Activated naive CD8-positive, alpha-beta T cell treated with anti-CD3 and anti-CD28 coated beads for 36 hours (primary cell): ENCODE measurements at regions not wholly inside any gene's neighbourhood (a gene's known extent, or its start where the extent isn't known, plus 50 kb on each side); places are given as distances from the start of the nearest gene placed in this dataset.
"Not testable (repeated sequence)": the region's sequence is repeated elsewhere in the genome, so short reads cannot be mapped to it uniquely, and the experiment has no call there.

ENCODE experiments used
- DNase-seq: peaks from one replicate; pipeline ENCODE4 v3.0.0; 2021
- H3K27ac Mint-ChIP-seq: one replicate; pipeline ENCODE4 v1.8.0; 2022; ENCODE audit warnings: mild to moderate bottlenecking, moderate library complexity, mixed read lengths
- H3K27me3 Mint-ChIP-seq: one replicate; pipeline ENCODE4 v1.8.0; 2022; ENCODE audit warnings: mild to moderate bottlenecking, mixed read lengths
- H3K36me3 Mint-ChIP-seq: one replicate; pipeline ENCODE4 v1.8.0; 2021; ENCODE audit warnings: mild to moderate bottlenecking, mixed read lengths
- H3K4me1 Mint-ChIP-seq: one replicate; pipeline ENCODE4 v1.8.0; 2021; ENCODE audit warnings: mixed read lengths
- H3K4me3 Mint-ChIP-seq: one replicate; pipeline ENCODE4 v1.8.0; 2022; ENCODE audit warnings: mild to moderate bottlenecking, moderate library complexity, mixed read lengths
- H3K9me3 Mint-ChIP-seq: one replicate; pipeline ENCODE4 v1.8.0; 2022; ENCODE audit warnings: mixed read lengths

DNA sequence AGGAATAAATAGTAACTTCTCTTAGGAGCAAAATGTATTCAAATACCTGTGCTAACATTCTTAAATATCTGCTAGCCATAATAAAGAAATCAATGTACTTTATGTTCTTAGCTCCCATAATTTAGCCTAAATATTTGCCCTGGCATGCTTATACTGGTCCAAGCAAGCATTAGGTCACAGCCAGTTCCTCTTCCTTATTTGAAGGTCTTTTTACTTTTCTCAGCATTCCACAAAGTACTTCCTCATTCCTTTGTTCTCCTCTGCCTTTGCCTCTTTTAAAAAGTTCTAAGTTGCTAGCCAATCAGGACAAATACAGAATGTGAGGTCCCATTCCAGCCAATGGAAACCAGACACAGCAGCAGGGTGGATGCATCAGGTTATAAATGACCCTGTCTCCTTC, 102.9 kb upstream of the INTU start:
- DNase-seq, H3K4me1 Mint-ChIP-seq, H3K9me3 Mint-ChIP-seq, H3K27me3 Mint-ChIP-seq, H3K27ac Mint-ChIP-seq, H3K4me3 Mint-ChIP-seq, H3K36me3 Mint-ChIP-seq: not testable (repeated sequence)

DNA sequence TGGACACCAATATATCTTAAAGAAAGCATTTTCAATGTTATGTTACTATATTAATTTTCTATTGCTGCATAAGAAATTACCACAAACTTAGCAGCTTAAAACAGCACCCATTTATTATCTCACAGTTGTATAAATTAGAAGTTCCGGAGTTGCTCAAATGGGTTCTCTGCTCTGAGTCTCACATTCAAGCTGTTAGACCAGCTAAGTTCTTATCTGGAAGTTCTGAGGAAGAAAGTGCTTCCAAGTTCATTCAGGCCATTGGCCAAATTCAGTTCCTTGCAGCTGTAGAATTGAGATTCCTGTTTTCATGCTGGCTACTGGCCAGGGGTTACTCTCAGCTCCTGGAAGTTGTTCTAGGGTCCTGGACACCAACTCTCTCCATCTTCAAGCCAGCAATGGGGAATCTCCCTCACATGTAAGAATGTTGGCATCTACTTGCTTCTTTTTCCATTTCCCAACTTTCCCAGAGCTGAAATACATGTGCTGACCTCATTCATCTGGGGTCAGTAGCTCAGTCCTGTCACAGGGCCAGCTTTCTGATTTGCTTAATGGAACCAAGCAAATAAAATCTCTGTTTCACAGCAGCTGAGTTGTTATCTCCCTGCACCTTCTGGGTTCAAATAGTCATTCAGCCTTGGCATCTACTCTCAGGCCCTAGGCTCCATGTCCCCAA, 99.6 kb upstream of the INTU start:
- no peaks in the 10 kb centered on the region for H3K9me3 Mint-ChIP-seq
- H3K4me1 Mint-ChIP-seq: no peaks in the 10 kb centered on the region
- no peaks in the 10 kb centered on the region for H3K36me3 Mint-ChIP-seq
- DNase-seq: no peak
- peaks cover 13% of the 10 kb centered on the region for H3K27me3 Mint-ChIP-seq
- no peak overlapping the region for H3K4me3 Mint-ChIP-seq
- no peak overlapping the region for H3K27ac Mint-ChIP-seq

DNA sequence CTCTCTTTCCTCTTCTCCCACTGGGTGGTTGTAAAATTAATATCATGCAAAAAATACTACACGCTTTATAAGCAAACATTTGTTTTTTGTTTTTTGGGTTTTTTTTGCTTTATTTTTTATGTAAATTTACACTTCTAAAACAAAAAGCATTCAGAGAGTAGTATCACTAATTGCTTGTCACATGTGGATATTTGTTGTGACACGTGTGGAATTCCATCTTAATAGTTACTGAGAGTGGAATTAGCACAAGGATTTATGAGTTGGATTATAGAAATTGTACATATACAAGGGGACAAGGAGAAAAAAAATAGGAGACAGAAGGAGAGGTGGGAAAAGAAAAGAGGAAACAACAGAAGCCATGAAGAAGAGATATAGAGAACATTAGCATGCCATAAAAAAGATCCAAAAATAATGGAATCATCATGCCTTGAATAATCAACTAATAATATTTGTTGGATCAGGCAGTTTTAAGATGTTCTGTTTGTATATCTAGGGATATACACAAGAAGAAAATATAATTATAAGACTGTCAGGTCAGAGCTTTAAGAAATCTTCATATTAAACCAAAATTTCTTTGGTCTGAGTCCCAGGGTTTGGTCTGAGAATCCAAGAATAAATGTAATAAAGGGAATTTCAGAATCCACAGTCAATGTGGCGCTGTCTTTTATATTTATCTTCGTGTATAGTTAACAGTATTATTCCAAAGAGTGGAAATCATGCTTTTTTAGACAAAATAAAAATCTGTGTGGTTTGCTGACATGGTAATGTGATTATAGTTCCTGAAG, 98.5 kb upstream of the INTU start:
- Mint-ChIP-seq H3K4me1 (no peaks in the 10 kb centered on the region), H3K36me3 (no peaks in the 10 kb centered on the region), H3K27me3 (peaks cover 21% of the 10 kb centered on the region), H3K27ac (no peak overlapping the region), H3K9me3 (no peaks in the 10 kb centered on the region), H3K4me3 (no peak overlapping the region)
- no peak for DNase-seq

DNA sequence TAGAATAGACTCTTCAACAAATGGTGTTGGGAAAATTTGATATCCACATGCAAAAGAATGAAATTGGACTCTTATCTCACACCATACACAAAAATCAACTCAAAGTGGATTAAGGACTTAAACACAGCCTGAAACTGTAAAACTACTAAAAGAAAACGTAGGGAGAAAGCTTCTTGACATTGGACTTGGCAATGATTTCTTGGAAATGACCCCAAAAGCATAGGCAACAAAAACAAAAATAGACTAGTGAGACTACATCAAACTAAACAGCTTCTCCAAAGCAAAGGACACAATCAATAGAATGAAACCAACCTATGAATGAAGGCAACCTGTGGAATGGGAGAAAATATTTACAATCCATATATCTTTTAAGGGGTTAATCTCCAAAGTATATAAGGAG, 94.7 kb upstream of the INTU start:
- Mint-ChIP-seq H3K27ac (no peak overlapping the region), H3K9me3 (no peaks in the 10 kb centered on the region), H3K4me1 (no peaks in the 10 kb centered on the region), H3K4me3 (no peak overlapping the region), H3K36me3 (no peaks in the 10 kb centered on the region), H3K27me3 (peaks cover 28% of the 10 kb centered on the region)
- no peak for DNase-seq

DNA sequence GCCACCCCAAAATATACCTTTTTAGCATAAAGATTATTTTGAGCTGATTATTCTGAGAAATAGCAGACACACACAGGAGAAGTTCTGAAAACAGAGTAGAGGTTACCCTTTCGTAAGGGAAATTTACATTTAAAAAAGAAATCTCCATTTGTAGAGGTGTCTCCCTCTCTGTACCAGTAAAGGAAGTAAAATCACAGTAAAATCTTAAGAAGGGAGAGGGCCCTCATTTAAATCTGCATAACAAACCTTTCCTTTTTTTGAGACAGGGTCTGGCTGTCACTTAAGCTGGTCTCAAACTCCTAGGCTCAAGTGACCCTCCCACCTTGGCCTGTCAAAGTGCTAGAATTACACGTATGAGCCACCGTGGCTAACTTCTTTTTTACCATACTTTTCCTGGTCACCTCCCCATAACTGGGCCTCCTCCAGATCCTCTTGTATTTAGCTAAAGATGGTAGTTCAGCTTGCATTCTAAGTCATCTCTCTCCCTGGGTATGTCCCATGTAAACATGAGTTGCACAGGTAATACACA, 92.2 kb upstream of the INTU start:
- no peaks in the 10 kb centered on the region for H3K4me1 Mint-ChIP-seq
- H3K27ac Mint-ChIP-seq: no peak overlapping the region
- DNase-seq: no peak
- no peaks in the 10 kb centered on the region for H3K9me3 Mint-ChIP-seq
- no peaks in the 10 kb centered on the region for H3K36me3 Mint-ChIP-seq
- H3K27me3 Mint-ChIP-seq: peaks cover 31% of the 10 kb centered on the region
- H3K4me3 Mint-ChIP-seq: no peak overlapping the region

DNA sequence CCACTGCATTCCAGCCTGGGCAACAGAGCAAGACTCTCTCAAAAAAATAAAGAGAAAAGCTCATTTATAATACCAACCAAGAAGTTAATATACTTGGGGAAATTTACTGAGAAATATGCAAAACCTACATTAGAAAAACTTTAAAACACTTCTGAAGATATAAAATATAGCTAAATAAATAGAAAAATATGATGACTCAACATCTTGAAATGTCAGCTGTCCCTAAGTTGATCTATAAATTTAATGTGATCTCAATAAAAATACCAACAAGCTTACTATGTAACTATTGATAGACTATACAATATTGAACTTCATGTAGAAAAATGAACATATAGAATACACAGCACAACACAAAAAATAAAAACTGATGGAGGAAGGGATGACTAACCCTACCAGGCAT, 87.5 kb upstream of the INTU start:
- Mint-ChIP-seq H3K9me3 (no peaks in the 10 kb centered on the region), H3K36me3 (no peaks in the 10 kb centered on the region), H3K27me3 (peaks cover 12% of the 10 kb centered on the region), H3K4me3 (no peak overlapping the region), H3K4me1 (no peaks in the 10 kb centered on the region), H3K27ac (no peak overlapping the region)
- no peak for DNase-seq

DNA sequence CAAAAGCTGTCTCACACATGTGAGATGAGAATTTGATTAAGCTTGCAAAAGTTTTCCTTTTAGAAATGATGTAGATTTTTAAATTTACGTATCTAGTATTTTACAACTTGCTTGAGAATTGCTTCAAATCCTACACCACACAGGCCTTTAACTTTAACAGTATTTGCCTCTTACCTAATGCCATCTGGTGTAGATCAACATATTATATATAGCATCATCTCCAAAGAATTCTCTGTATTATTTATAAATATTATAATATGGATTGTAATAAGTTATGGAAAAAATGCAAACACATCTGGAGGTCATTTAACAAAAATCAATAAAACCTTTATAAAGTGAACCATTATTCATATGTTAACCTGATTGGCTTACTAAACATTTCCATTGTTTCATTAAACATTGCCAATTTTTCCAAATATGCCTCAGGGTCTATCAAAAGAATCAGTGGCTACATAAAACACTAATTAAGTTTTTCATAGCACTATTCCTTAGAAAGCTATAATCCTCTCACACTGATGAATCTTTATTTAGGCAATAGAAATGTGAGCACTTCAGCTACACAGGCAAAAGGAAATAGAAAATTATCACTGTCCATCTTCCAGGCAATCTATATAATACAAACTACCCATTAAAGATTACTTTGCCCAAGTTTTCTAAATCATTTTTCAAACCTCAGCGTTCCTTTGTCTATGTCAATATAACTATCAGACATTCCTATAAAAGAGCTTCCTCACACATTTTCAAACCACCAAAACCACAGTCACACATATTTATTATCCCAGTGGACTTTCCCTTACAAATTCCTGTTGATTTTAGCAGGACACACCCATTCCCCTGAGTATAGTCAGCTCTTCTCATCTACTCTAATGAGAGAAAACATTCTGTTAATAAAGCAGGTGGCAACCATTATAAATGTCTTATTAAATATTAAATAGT, 83.5 kb upstream of the INTU start:
- H3K27ac Mint-ChIP-seq: no peak overlapping the region
- H3K4me3 Mint-ChIP-seq: no peak overlapping the region
- H3K9me3 Mint-ChIP-seq: no peaks in the 10 kb centered on the region
- H3K27me3 Mint-ChIP-seq: peaks cover 10% of the 10 kb centered on the region
- H3K4me1 Mint-ChIP-seq: no peaks in the 10 kb centered on the region
- no peaks in the 10 kb centered on the region for H3K36me3 Mint-ChIP-seq
- no peak for DNase-seq

DNA sequence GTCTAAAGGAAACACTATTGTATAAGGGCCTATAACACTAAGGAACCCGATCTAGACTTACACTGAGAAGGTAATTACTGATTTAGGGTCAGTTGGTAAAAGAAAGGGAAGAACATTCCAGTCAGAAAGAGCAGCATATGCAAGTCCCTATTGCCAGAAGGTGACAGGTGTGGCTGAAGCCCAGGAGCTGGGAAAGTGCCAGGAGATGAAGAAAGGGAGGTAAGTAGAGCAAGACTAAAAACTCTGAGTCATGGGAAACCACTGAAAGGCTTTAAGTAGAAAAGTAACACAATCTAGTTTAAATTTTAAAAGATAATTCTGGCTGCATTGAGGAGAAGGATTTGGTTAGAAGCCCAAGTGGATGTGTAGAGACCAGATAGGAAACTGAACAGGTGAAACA, 77.7 kb upstream of the INTU start:
- no peaks in the 10 kb centered on the region for H3K9me3 Mint-ChIP-seq
- no peak overlapping the region for H3K27ac Mint-ChIP-seq
- no peak for DNase-seq
- H3K4me3 Mint-ChIP-seq: no peak overlapping the region
- no peaks in the 10 kb centered on the region for H3K4me1 Mint-ChIP-seq
- H3K27me3 Mint-ChIP-seq: no peaks in the 10 kb centered on the region
- H3K36me3 Mint-ChIP-seq: no peaks in the 10 kb centered on the region

DNA sequence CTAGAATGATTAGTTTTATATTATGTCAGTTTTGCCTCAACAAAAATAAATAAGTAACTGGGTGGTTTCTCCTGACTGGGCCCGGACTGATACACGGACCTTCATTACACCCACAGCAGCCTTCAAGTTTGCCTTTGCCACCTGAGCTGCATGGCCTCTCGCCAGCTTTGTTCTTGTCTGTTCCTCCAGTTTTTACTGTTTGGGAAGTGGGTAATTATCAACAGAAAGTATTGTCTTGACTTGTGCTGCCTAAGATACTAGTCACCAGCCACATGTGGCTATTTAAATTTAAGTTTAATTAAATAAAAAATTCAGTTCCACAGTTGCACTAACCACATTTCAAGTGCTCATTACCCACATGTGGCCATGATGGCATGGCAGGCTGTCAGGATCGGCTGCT, 74.7 kb upstream of the INTU start:
- H3K36me3 Mint-ChIP-seq: no peaks in the 10 kb centered on the region
- H3K9me3 Mint-ChIP-seq: no peaks in the 10 kb centered on the region
- no peak overlapping the region for H3K27ac Mint-ChIP-seq
- DNase-seq: no peak
- H3K4me1 Mint-ChIP-seq: no peaks in the 10 kb centered on the region
- H3K27me3 Mint-ChIP-seq: no peaks in the 10 kb centered on the region
- no peak overlapping the region for H3K4me3 Mint-ChIP-seq

DNA sequence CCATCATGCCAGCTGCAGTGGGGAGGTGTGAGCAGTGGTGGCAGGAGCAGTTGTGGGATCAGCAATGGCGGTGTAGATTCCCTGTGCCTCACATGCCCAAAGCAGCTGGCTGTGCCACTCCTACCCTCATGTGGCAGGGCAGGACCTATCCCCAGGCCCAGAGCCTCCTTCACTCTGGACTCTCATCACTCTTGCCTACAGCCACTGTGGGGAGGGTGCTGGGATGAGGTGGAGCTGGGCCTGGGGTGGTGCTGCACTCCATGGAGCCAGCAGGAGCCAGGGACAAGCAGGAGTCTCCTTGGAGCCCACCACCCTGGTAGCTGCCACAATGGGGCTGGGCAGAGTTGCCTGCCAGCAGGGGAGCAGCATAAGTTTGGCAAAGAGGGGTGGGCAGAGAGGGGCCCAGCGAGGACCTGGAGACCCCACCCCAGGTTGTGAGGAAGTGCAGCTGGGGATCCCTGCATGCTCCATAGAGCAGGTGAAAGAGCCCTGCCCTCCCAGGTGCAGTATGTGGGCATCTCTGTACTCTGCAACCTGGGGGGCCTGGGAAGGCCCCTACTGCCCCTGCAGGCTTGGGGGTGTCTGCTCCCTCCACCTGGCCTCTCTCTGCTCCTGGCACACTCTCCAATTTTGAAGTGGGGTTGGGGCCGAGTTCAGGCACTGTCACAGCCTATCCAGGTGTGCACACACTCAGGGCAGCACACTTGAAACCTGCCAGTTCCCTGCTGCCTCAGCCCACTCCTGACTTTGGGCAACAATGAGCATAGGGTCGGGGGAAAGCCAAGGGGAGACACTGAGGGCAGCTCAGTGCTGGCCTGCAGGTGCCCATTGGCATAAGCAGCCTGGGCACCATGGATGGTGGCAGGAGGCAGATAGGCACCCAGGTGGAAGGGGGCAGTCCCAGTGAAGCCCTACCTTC, 74.0 kb upstream of the INTU start:
- Mint-ChIP-seq H3K36me3 (no peaks in the 10 kb centered on the region), H3K9me3 (no peaks in the 10 kb centered on the region), H3K27me3 (no peaks in the 10 kb centered on the region), H3K4me1 (no peaks in the 10 kb centered on the region), H3K4me3 (no peak overlapping the region), H3K27ac (no peak overlapping the region)
- DNase-seq: no peak

DNA sequence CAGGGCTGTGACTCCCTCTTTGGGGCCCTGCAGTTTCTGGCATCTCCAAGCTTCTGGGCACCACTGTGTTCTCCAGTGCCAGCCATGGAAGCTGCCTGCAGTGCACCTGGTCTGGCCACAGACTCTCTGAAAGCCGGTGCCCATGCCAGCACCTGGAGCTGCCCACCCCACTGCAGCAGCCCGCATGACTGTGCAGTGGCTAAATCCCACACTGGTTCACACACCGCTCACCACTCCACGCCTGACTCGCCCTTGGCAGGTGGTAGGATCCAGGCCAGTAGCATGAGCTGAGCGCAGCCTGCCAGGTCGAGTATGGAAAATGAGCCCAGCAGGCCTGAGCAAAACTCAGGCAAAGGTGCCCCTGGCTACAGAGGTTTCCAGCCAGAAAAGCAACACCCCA, 72.8 kb upstream of the INTU start:
- no peak for DNase-seq
- Mint-ChIP-seq H3K36me3 (no peaks in the 10 kb centered on the region), H3K4me1 (no peaks in the 10 kb centered on the region), H3K4me3 (no peak overlapping the region), H3K27ac (no peak overlapping the region), H3K27me3 (no peaks in the 10 kb centered on the region), H3K9me3 (no peaks in the 10 kb centered on the region)

DNA sequence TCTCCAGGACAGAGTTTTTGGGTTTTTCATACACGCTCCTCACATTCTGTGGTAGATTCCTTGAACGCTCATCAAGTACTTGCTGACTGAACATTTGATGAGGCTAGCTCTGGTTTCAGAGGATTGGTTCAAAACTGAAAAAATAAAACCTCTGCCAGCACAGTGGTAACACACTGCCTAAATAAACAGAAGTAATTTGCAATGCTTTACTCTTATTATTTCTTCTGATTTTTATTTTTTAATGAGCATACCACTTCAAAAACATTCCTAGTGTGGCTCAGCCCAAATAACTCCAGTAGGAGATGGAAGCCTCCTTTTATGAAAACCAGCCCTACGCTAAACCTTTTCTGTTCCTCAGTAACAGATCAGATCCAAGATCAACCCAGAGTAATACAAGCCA, 72.0 kb upstream of the INTU start:
- H3K4me3 Mint-ChIP-seq: no peak overlapping the region
- no peaks in the 10 kb centered on the region for H3K9me3 Mint-ChIP-seq
- no peaks in the 10 kb centered on the region for H3K27me3 Mint-ChIP-seq
- H3K4me1 Mint-ChIP-seq: no peaks in the 10 kb centered on the region
- no peak for DNase-seq
- H3K36me3 Mint-ChIP-seq: no peaks in the 10 kb centered on the region
- H3K27ac Mint-ChIP-seq: no peak overlapping the region

DNA sequence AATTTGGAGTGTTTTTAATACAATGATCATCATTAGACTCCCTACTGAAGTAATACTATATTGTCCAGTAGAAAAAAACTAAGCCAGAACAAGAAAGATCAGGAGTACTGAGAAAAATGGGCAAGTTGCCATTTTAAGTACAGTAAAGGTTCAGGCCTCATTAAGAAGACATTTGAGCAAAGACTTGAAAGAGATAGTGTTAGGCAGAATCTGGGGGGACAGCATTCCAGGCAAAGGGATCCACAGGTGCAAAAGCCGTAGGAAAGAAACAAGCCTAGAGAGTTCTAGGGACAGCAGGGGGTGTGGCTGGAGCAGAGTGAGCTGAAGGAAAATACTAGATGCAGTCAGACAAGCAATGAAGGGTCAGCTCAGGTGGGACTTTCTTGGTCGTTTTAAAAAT, 58.1 kb upstream of the INTU start:
- Mint-ChIP-seq H3K27ac (no peak overlapping the region), H3K9me3 (no peaks in the 10 kb centered on the region), H3K36me3 (no peaks in the 10 kb centered on the region), H3K4me1 (no peaks in the 10 kb centered on the region), H3K4me3 (no peak overlapping the region), H3K27me3 (no peaks in the 10 kb centered on the region)
- no peak for DNase-seq

DNA sequence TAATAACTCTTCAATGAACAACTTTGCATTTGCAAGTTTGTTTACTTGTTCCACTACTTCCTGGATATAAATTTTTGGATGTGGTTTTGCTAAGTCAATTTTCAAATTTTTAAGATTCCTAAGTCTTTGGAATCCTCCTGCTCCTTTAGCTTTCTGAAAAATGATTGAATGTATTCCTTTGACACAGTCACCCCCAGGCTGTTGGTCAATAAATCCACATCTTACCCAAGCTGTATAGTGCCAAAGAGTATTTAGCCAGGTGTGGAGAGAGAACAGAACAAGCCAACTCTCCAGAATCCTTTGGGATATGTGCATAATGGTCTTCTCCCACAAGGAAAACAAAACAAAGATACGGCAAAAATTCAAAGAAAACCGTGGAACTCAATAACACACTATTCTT, 56.9 kb upstream of the INTU start:
- no peaks in the 10 kb centered on the region for H3K4me1 Mint-ChIP-seq
- no peaks in the 10 kb centered on the region for H3K36me3 Mint-ChIP-seq
- no peak overlapping the region for H3K27ac Mint-ChIP-seq

More for the DNA sequence above, 56.9 kb upstream of the INTU start:
- H3K4me3 Mint-ChIP-seq: no peak overlapping the region
- no peaks in the 10 kb centered on the region for H3K27me3 Mint-ChIP-seq
- no peaks in the 10 kb centered on the region for H3K9me3 Mint-ChIP-seq
- no peak for DNase-seq
